ENCODE measurements at regions not wholly inside any gene's neighbourhood (a gene's known extent, or its start where the extent isn't known, plus 50 kb on each side); places are given as distances from the start of the nearest gene placed in this dataset.

DNA sequence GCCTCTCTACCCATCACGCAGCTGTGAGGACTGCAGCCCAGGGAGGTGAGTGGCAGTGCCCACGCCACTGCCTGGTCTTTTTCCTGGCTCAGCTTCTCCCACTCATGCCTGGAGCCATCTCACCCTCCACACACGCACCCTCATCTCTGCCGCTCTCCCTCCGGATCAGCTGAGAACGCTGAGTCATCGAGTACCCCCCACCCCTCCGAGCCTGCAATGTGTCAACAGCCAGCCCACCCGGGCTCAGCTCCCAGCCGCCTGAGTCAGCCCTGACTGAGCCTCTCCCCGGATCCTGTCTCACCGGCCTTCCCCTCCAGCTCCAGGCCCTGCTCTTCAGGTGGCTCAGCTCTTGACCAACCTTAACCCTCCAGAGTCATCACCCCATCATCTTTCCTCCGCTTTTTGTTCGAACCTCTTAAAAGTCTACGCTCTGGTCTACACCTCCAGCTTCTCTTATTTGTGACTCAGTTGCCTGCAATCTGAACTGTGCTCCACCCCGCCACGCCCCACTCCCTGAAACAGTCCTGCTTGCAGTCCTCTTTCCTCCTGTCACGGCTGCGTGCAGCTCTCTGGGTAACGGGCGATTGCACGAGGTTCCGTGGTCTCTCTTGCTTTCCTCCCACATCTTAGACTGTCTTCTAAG is 94.4 kb upstream of the ASAP2 start:
- DNase-seq (ENCODE audit: low read depth, low spot score): no peak
- Histone ChIP-seq H4K20me1 (replicated peaks; ENCODE audit: control insufficient read depth, extremely low read depth, insufficient read depth, low read length) (no peaks in the 10 kb centered on the region), H3K4me3 (replicated peaks in 1 of 3; ENCODE audit: insufficient read depth in 1 of 3, low read depth in 1 of 3, low read length in 3 of 3) (no peak overlapping the region), H3K4me2 (ENCODE audit: insufficient read depth, low read length) (no peak overlapping the region), H3K27ac (ENCODE audit: insufficient read depth, low read depth, low read length) (no peak overlapping the region), H3K9me3 (replicated peaks; ENCODE audit: control insufficient read depth, insufficient read depth, low read length) (no peaks in the 10 kb centered on the region), H3K27me3 (ENCODE audit: control insufficient read depth in 2 of 2, insufficient read depth in 2 of 2, low read length in 2 of 2) (no peaks in the 10 kb centered on the region), H2AFZ (ENCODE audit: low read depth, low read length) (no peak overlapping the region), H3K9ac (replicated peaks; ENCODE audit: extremely low read depth, insufficient read depth, low read length) (no peak overlapping the region), H3K9me1 (replicated peaks; ENCODE audit: control insufficient read depth, extremely low read depth, insufficient read depth, low read length) (no peaks in the 10 kb centered on the region), H3K36me3 (ENCODE audit: control insufficient read depth in 2 of 2, extremely low read depth in 1 of 2, insufficient read depth in 2 of 2, low read length in 2 of 2) (no peaks in the 10 kb centered on the region), H3K4me1 (ENCODE audit: control insufficient read depth, extremely low read depth, insufficient read depth, low read length) (no peaks in the 10 kb centered on the region), H3K79me2 (ENCODE audit: control insufficient read depth, insufficient read depth, low read length) (no peaks in the 10 kb centered on the region)
- TF ChIP-seq GATA2 (IDR thresholded peaks at IDR 0.05; ENCODE audit: insufficient read depth, insufficient read length, low read depth, low read length) (no peak), POLR2A (IDR thresholded peaks at IDR 0.05; ENCODE audit: low read depth, low read length) (no peak), MYC (IDR thresholded peaks at IDR 0.05; ENCODE audit: low read depth, low read length) (no peak), JUN (IDR thresholded peaks at IDR 0.05; ENCODE audit: borderline replicate concordance, insufficient read depth, insufficient read length, low read depth) (no peak), EZH2 (IDR thresholded peaks at IDR 0.05; ENCODE audit: borderline replicate concordance, low read depth, low read length, severe bottlenecking) (no peak), MAX (IDR thresholded peaks at IDR 0.05; ENCODE audit: insufficient read depth, insufficient read length) (no peak), FOS (IDR thresholded peaks at IDR 0.05; ENCODE audit: borderline replicate concordance, insufficient read depth, low read length) (no peak), POLR2AphosphoS5 (IDR thresholded peaks at IDR 0.05; ENCODE audit: insufficient read depth, low read depth, low read length) (no peak)
- TF ChIP-seq, protein P1, sequence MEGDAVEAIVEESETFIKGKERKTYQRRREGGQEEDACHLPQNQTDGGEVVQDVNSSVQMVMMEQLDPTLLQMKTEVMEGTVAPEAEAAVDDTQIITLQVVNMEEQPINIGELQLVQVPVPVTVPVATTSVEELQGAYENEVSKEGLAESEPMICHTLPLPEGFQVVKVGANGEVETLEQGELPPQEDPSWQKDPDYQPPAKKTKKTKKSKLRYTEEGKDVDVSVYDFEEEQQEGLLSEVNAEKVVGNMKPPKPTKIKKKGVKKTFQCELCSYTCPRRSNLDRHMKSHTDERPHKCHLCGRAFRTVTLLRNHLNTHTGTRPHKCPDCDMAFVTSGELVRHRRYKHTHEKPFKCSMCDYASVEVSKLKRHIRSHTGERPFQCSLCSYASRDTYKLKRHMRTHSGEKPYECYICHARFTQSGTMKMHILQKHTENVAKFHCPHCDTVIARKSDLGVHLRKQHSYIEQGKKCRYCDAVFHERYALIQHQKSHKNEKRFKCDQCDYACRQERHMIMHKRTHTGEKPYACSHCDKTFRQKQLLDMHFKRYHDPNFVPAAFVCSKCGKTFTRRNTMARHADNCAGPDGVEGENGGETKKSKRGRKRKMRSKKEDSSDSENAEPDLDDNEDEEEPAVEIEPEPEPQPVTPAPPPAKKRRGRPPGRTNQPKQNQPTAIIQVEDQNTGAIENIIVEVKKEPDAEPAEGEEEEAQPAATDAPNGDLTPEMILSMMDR (IDR thresholded peaks at IDR 0.05; ENCODE audit: extremely low read depth in 1 of 2, insufficient read depth in 1 of 2, low read depth in 1 of 2, low read length in 2 of 2): no peak
- intact Hi-C loops (cut with micrococcal nuclease): no loop called here
- ChIA-PET POLR2A (no interaction called here), CTCF (interaction anchor here (0.9 to 2.9 kb wide), 5 partner anchors 24 to 239 kb away, joined by 3 to 16 read pairs (median 4); no protein-coding TSS in a partner anchor)
- dilution Hi-C loops (cut with MboI; ENCODE audit: extremely low pct_ligation_motif_present, low sequenced_read_pairs): no loop called here
- no TSS peak for BruUV-seq (replicated peaks)
- no peak for FAIRE-seq
